ENCODE measurements at regions not wholly inside any gene's neighbourhood (a gene's known extent, or its start where the extent isn't known, plus 50 kb on each side); places are given as distances from the start of the nearest gene placed in this dataset.

- Histone ChIP-seq H3K4me1 (no peaks in the 10 kb centered on the region), H3K4me3 (no peak overlapping the region), H3K27ac (no peak overlapping the region), H3K9me3 (no peaks in the 10 kb centered on the region), H3K27me3 (no peaks in the 10 kb centered on the region), H3K36me3 (no peaks in the 10 kb centered on the region)
- intact Hi-C loops (cut with DNase I; ENCODE audit: low total_unique reads) (no loop called here), in situ Hi-C loops (cut with MboI; ENCODE audit: low pct_ligation_motif_present in 1 of 4, low pct_unique_long_range_greater_than_20kb in 1 of 4, low sequenced_read_pairs in 3 of 4) (no loop called here)
- TF ChIP-seq POLR2AphosphoS5 (IDR thresholded peaks at IDR 0.05) = no peak
- no peak for TF ChIP-seq EP300 (IDR thresholded peaks at IDR 0.05; ENCODE audit: low read depth)
- TF ChIP-seq POLR2A (IDR thresholded peaks at IDR 0.05) = no peak
- TF ChIP-seq CTCF (IDR thresholded peaks at IDR 0.05) = no peak
- DNase-seq = no peak
Measured at GRCh38 chr4:116088771-116089170, 975.4 kb upstream of the NDST4 start.

GRCh38 chr4:116082808-116083366 is 969.5 kb upstream of the NDST4 start:
- DNase-seq = no peak
- 83 to 86% methylated on average over 5 of the region's 5 CpGs for whole genome bisulfite sequencing, 2 donors (ENCODE audit: low coverage in 1 of 2)
- no peaks in the 10 kb centered on the region for H3K36me3 ChIP-seq
- H3K27me3 ChIP-seq = no peaks in the 10 kb centered on the region
- intact Hi-C loops (cut with DNase I; ENCODE audit: low total_unique reads) = no loop called here
- H3K27ac ChIP-seq = no peak overlapping the region
- H3K9me3 ChIP-seq = no peaks in the 10 kb centered on the region
- no peaks in the 10 kb centered on the region for H3K4me1 ChIP-seq
- in situ Hi-C loops (cut with MboI; ENCODE audit: low pct_ligation_motif_present in 1 of 4, low pct_unique_long_range_greater_than_20kb in 1 of 4, low sequenced_read_pairs in 3 of 4) = no loop called here
- no peak for TF ChIP-seq CTCF (IDR thresholded peaks at IDR 0.05)
- no peak for TF ChIP-seq POLR2AphosphoS5 (IDR thresholded peaks at IDR 0.05)
- H3K4me3 ChIP-seq = no peak overlapping the region

GRCh38 chr4:116073051-116073450 is 959.6 kb upstream of the NDST4 start:
- H3K4me3 ChIP-seq = no peak overlapping the region
- H3K36me3 ChIP-seq = no peaks in the 10 kb centered on the region
- WGBS, 2 donors (ENCODE audit: low coverage in 1 of 2) = 42 to 56% methylated on average over 1 of the region's 1 CpG
- no peaks in the 10 kb centered on the region for H3K9me3 ChIP-seq
- no peaks in the 10 kb centered on the region for H3K27me3 ChIP-seq
- TF ChIP-seq CTCF (IDR thresholded peaks at IDR 0.05) (no peak), POLR2AphosphoS5 (IDR thresholded peaks at IDR 0.05) (no peak), POLR2A (IDR thresholded peaks at IDR 0.05) (no peak)
- in situ Hi-C loops (cut with MboI; ENCODE audit: low pct_ligation_motif_present in 1 of 4, low pct_unique_long_range_greater_than_20kb in 1 of 4, low sequenced_read_pairs in 3 of 4) = no loop called here
- H3K27ac ChIP-seq = no peak overlapping the region
- no peaks in the 10 kb centered on the region for H3K4me1 ChIP-seq
- DNase-seq = no peak
- intact Hi-C loops (cut with DNase I; ENCODE audit: low total_unique reads) = no loop called here

GRCh38 chr4:116070283-116070682 is 956.9 kb upstream of the NDST4 start:
- H3K27ac ChIP-seq = no peak overlapping the region
- no peaks in the 10 kb centered on the region for H3K27me3 ChIP-seq
- H3K4me1 ChIP-seq = no peaks in the 10 kb centered on the region
- in situ Hi-C loops (cut with MboI; ENCODE audit: low pct_ligation_motif_present in 1 of 4, low pct_unique_long_range_greater_than_20kb in 1 of 4, low sequenced_read_pairs in 3 of 4) (no loop called here), intact Hi-C loops (cut with DNase I; ENCODE audit: low total_unique reads) (no loop called here)
- DNase-seq = no peak
- no peaks in the 10 kb centered on the region for H3K36me3 ChIP-seq
- no peak for TF ChIP-seq POLR2A (IDR thresholded peaks at IDR 0.05)
- no peak for TF ChIP-seq CTCF (IDR thresholded peaks at IDR 0.05)
- no peak for TF ChIP-seq EP300 (IDR thresholded peaks at IDR 0.05; ENCODE audit: low read depth)
- no peak for TF ChIP-seq POLR2AphosphoS5 (IDR thresholded peaks at IDR 0.05)
- no peak overlapping the region for H3K4me3 ChIP-seq
- no peaks in the 10 kb centered on the region for H3K9me3 ChIP-seq

Measured in transverse colon (tissue), 4 donors.